ENCODE measurements at regions not wholly inside any gene's neighbourhood (a gene's known extent, or its start where the extent isn't known, plus 50 kb on each side); places are given as distances from the start of the nearest gene placed in this dataset.

- no peak for TF ChIP-seq ZNF462 (CRISPR knock-in tag; IDR thresholded peaks at IDR 0.05)
- no peak for TF ChIP-seq EZH2phosphoT487 (IDR thresholded peaks at IDR 0.05; ENCODE audit: unreplicated experiment)
- TF ChIP-seq NANOG (IDR thresholded peaks at IDR 0.05; ENCODE audit: borderline replicate concordance), result no peak
- no peak for TF ChIP-seq STAT1 (IDR thresholded peaks at IDR 0.05; ENCODE audit: unreplicated experiment)
These were observed 1318.9 kb downstream of the AACS start (continued) for GRCh38 chr12:126384026-126384564.

GRCh38 chr12:126385785-126386184 lies 1320.5 kb downstream of the AACS start:
- H3K4me1 Mint-ChIP-seq, result no peaks in the 10 kb centered on the region
- H3K36me3 Mint-ChIP-seq (ENCODE audit: low read depth), result peaks cover 34% of the 10 kb centered on the region
- no peak overlapping the region for H3K4me3 Mint-ChIP-seq
- DNase-seq (ENCODE audit: low spot score) (no peak), ATAC-seq (no peak)
- peaks cover 95% of the 10 kb centered on the region for H3K9me3 Mint-ChIP-seq
- no peaks in the 10 kb centered on the region for H3K79me2 ChIP-seq (replicated peaks; ENCODE audit: insufficient read depth)
- no peaks in the 10 kb centered on the region for H3F3A ChIP-seq (replicated peaks; ENCODE audit: low read depth)
- peaks cover 9% of the 10 kb centered on the region; the same call in 1 of the 2 replicates for H3K4me1 ChIP-seq (ENCODE audit: insufficient read depth)
- H3K4me3 ChIP-seq, result no peak overlapping the region
- H3K27me3 ChIP-seq (ENCODE audit: insufficient read depth), result no peaks in the 10 kb centered on the region
- no peaks in the 10 kb centered on the region for H4K20me1 ChIP-seq (replicated peaks; ENCODE audit: insufficient read depth)
- H3K27ac ChIP-seq (ENCODE audit: low read depth), result no peak overlapping the region
- H3K27ac Mint-ChIP-seq, result no peak overlapping the region
- H3K9me2 ChIP-seq (ENCODE audit: insufficient read depth), result 0 out of 2 replicates have a peak, but pooled peaks cover 6% of the 10 kb centered on the region
- H3K36me3 ChIP-seq (ENCODE audit: insufficient read depth), result peaks cover 4% of the 10 kb centered on the region
- no peak overlapping the region for H2AFZ ChIP-seq
- no peak overlapping the region for H3K4me2 ChIP-seq
- H3K27me3 Mint-ChIP-seq (ENCODE audit: insufficient read depth, low read depth, poor library complexity), result peaks cover 2% of the 10 kb centered on the region
- no peak for TF ChIP-seq ETS1 (IDR thresholded peaks at IDR 0.05)
- no peak for TF ChIP-seq EZH2phosphoT487 (IDR thresholded peaks at IDR 0.05; ENCODE audit: unreplicated experiment)
- TF ChIP-seq POLR2AphosphoS5 (IDR thresholded peaks at IDR 0.05; ENCODE audit: low read depth), result no peak
- TF ChIP-seq ZNF331 (CRISPR knock-in tag; IDR thresholded peaks at IDR 0.05; ENCODE audit: low read depth), result no peak
- TF ChIP-seq JUNB (IDR thresholded peaks at IDR 0.05; ENCODE audit: unreplicated experiment), result no peak
- no peak for TF ChIP-seq STAT1 (IDR thresholded peaks at IDR 0.05; ENCODE audit: unreplicated experiment)
- TF ChIP-seq CREB1 (CRISPR knock-in tag; IDR thresholded peaks at IDR 0.05; ENCODE audit: low read depth), result no peak
- no peak for TF ChIP-seq NANOG (IDR thresholded peaks at IDR 0.05; ENCODE audit: borderline replicate concordance)
- TF ChIP-seq EZH2 (IDR thresholded peaks at IDR 0.05; ENCODE audit: low read depth, unreplicated experiment), result no peak
- no peak for TF ChIP-seq ZNF114 (CRISPR knock-in tag; IDR thresholded peaks at IDR 0.05)
- TF ChIP-seq REST (IDR thresholded peaks at IDR 0.05; ENCODE audit: unreplicated experiment), result no peak
- TF ChIP-seq CTCF (conservative IDR thresholded peaks at IDR 0.05; ENCODE audit: low read depth in 2 of 2), result no peak
